ENCODE measurements at regions not wholly inside any gene's neighbourhood (a gene's known extent, or its start where the extent isn't known, plus 50 kb on each side); places are given as distances from the start of the nearest gene placed in this dataset.

DNA sequence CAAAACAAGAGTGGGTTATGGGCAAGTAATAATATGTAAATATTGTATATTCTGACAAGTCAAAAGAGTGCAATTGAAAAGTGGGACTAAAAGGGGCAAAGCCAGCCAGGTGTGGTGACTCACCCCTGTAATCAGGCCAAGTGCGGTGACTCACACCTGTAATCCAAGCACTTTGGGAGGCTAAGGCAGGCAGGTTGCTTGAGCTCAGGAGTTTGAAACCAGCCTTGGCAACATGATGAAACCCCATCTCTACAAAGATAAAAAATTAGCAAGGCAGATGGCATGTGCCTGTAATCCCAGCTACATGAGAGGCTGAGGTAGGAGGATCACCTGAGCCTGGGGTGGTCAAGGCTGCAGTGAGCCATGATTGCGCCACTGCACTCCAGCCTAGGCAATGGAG is 304.0 kb downstream of the HHIPL2 start:
- DNase-seq (ENCODE audit: extremely low read depth in 1 of 2, low read depth in 1 of 2), result no peak

DNA sequence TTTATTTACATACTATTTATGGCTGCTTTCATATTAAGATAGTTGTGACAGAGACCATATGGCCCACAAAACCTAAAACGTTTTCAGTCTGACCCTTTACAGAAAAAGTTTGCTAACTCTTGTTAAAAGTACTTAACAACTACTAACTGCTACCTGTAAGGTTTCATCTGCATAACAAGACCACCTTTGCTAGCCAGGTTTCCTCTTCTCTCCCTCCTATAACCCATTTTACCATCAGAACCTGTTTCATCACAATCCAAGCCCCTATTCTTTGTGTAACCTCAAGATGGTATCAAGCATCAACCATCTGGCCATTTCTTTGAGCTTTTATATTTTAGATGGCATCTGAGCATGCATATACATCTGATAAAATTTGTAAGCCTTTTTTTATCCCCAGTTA is 305.4 kb downstream of the HHIPL2 start:
- no peak for DNase-seq (ENCODE audit: extremely low read depth in 1 of 2, low read depth in 1 of 2)

DNA sequence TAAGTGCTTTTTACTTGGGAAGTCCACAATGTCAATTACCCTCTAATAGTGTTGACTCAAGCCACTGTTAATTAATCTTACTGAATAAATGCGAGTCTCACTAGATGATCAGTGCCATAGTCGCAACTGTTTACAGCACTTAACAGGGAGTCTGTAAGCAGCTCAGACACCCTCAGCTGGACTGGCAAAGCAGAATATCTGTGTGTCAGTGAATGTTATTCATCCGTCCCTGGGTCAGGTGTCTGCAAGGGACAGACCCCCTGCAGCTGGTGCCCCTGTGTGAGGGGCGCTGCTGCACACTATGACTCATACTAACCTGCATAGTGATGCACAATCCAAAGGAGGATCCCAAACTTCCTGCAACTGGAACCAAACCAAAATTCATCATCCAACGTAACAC is 306.5 kb downstream of the HHIPL2 start:
- DNase-seq (ENCODE audit: extremely low read depth in 1 of 2, low read depth in 1 of 2), result no peak

DNA sequence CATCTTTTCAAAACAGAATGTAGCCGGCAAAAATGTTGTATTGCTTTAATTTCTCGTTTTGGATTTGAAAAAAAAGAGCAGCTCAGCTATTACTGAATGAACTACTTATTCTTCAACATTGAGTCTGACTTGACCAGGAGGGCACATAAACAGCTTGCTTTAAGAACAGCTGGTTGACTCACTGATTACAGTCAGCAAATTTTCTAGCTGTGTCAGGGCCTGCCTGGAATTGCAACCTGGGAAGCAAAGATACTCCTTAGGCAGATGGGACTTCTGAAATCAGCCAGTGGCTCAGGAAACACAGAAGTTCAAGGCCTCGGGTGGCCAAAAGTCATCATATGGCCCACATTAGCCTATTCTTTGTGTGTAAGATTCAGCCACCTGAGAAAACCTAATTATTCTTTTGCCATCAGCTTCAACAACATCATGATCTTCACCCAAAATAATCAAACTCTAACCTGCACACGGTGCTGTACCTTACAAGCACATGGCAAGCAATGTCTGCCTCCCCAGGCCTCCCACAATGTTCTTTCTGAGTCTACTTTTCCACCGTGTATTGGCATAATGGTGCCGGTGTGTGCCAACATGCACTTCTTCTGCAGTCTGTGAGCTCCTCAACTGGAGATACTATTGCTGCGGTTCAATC is 307.2 kb downstream of the HHIPL2 start:
- DNase-seq (ENCODE audit: extremely low read depth in 1 of 2, low read depth in 1 of 2), result no peak

DNA sequence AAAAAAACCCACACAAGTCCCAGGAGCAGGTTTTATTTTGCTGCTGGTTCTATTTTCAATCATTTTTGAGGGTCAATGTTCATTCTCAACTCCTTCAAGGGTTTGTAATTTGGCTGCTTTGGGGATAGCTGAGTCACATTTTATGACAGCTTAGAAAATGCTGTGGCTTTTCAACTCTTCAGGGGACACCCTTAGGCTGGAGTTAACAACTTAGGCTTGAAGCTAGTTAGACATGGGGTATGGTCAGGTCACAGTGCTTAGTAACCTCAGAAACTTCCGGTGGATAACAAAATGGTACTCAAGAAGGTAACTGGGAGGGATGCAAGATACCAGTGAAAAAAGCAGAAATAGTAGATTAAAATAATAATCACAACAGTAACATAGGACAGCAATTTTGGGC is 308.8 kb downstream of the HHIPL2 start:
- no peak for DNase-seq (ENCODE audit: extremely low read depth in 1 of 2, low read depth in 1 of 2)

DNA sequence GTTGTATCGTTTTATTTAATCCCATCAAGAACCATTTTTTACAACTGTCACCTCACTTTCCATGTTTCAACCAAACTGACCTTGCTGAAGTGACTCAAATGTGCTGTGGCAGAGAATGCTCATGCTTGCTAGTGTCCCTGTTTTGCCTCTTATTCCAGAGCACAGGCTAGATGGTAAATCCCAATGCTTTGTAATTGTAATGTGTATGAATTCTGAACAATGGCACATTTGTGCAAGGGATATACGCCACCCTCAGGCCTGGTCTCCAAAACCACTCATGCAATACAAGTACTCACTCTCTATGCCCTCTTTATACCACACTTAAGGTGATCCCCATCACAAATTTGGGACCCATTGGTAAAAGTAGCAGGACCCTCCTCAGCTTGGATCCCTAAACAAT is 313.6 kb downstream of the HHIPL2 start:
- no peak for DNase-seq (ENCODE audit: extremely low read depth in 1 of 2, low read depth in 1 of 2)

DNA sequence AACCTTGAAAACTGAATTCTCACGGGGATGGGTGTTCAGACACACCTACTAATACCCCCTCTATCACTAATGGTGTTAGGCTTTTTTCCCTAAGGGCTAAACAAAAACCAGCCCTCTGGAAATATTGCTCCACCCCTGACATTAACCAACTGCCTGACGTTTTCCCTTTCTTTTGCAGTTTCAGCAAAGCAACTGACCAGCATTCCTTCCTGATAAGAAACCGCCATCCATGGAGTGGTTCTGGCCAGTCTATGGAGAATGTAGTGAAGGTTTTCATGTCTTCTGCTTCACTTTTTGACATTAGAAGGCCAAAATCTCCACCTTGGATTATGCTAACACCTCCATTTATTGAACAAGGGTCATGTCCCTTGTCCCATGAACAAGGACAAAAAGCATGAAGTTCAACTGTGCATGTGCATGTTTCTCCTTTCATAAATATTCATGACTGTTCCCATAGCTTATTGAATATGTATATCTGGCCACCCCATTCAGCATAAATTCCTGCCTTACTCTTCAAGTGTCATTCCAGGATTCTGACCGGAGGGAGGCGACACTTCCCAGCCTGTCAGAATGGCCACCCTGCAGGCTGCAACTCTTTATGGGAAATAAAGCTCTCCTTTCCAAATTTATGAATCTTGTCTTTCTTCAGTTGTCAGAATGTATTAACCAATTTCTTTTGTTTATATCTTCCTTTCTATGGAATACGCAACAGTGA is 314.3 kb downstream of the HHIPL2 start:
- DNase-seq (ENCODE audit: extremely low read depth in 1 of 2, low read depth in 1 of 2), result no peak

DNA sequence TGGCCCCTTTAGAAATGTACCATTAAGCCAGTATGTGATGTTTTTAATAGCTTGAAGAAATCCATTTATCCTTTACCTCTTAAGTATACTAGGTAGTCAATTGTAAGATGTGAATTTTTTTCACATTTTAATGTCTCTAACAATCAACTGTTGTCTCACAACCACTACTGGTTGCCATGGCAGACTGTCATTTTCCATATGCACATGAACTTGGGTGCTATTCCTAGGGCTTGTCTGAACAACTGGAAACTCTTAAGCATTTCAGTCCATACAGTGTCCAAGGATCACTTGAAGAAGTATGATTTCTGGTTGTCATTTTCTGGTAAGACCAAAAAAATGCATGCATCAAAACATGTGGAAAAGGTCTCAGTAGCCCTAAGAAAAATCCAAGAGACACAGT is 315.1 kb downstream of the HHIPL2 start:
- DNase-seq (ENCODE audit: extremely low read depth in 1 of 2, low read depth in 1 of 2), result no peak

DNA sequence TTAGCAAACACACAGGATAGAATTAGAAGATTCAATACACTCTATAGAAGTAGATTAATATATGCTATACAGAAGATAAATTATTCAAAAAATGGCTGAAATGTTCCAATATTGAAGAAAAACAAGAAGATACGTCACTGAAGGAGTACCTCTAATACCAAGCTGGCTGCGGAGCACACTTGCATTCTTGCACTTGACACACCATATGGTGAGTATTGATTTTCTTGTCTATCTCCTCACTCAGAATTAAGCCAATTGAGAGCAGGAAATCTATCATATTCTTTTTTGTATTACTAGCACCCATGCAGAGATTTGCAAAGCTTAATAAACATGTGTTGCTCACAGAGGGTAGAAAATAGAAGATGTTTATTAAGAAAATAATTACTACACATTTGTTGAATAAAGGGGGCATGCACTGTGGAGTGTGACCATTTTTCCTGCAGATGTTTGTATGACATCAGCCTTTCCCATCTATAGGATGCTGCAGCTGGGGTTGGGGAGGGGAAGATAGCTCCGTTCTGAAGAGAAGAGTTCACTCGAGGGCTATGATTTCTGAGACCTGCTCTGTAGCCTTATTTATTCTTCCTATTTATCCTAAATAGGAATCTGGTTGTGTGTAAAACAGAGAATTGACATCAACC is 318.1 kb downstream of the HHIPL2 start:
- DNase-seq (ENCODE audit: extremely low read depth in 1 of 2, low read depth in 1 of 2), result no peak

DNA sequence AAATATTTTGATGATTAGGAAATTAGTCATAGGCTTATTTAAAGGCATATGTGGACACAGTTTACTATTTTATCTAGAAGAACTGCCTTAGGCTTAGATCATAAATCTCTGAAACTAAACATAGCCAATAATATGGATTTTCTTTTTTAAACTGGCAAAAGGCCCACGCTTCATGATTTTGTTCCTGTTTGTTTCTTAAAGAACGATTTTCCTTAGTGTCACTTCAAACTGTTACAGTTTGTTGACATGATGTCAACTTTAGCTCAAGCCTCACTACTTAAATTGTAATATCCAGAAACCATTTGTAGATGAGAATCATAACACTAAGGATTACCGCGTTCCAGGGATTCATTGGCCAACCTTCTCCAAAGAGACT is 322.6 kb downstream of the HHIPL2 start:
- no peak for DNase-seq (ENCODE audit: extremely low read depth in 1 of 2, low read depth in 1 of 2)

DNA sequence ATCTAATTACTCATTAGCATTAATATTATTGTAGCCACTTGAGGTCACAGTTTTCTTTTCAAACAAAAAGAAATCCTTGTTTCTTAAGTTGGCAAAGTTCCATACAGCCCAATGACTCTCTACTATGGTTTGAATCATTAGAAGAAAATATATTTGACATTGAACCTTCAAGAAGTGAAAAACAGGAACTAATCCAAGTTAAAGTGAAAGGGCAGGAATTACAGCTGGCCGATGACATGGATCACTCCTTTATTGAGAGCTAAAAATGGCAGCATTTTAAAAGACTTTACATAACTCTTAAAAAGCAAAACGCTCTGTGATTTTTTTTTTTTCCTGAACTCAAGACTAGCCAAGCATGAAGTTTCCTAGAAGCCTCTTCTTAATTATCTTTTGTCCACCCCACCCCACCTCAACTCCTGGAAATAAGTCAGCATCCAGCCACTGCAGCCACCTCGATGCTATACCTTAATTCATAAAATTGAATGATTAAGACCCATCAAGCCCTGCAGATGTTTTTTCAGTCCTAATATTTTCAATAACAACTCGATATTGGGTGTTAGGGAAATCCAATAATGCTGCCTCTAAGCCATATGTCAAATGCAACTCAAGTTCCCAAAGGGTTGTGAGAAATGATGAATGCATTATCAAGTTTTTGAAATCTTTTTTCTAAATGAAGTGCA is 323.1 kb downstream of the HHIPL2 start:
- DNase-seq (ENCODE audit: extremely low read depth in 1 of 2, low read depth in 1 of 2), result no peak

DNA sequence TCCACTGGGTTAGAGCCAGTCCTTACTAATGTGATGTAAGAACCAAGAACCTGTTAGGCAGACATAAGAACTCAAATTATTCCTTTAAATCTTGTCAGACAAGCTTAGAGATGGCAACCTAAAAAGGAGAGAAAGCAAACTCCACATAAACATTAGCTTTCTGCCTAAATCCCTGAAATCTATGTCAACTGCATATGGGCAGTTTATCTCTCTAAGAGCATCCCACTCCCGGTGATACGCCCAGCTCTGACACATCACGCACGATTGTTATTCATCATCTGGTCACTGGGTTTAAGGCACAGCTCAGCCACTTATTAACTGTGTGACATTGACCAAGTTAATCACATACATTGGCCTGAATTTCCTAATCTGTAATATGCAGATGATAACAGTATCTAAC is 323.7 kb downstream of the HHIPL2 start:
- DNase-seq (ENCODE audit: extremely low read depth in 1 of 2, low read depth in 1 of 2), result no peak

DNA sequence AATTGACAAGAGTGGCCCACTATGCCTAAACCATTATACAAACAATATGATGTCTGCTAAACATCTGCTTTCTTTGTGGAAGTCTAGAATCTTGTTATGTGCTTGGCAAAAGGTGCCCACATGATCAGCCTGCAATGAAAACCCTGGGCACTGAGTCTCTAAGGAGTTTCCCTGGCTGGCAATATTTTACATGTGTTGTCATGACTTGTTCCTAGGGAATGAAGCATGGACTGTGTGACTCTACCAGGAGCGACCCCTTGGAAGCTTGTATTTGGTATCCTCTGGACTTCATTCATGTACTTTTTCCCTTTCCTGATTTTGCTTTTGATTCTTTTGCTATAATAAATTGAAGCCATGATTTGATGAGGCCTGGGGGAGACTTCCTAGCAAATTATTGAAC is 324.9 kb downstream of the HHIPL2 start:
- DNase-seq (ENCODE audit: extremely low read depth in 1 of 2, low read depth in 1 of 2), result no peak

DNA sequence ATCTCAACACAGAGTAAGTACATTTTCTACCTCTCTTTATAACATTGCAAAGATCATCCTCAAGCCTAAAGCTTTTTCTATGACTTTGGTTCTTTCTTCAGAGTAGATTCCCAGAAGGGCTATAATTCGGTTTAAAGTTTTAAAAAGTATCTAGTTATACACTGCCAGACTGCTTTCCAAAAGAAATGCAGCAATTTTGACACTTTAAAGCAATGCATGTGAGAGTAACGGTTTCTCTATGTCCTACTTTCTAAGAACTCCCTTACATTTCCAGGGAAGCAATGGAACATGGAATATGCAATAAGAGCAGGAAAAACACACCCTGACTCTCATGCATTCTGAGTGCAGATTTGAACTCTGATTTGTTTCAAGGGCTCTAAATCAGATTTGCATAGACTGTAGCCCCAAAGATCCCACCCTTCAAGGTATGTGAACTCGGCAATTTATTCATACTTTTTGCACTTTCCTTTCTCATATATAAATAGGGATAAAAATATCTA is 331.6 kb downstream of the HHIPL2 start:
- DNase-seq (ENCODE audit: extremely low read depth in 1 of 2, low read depth in 1 of 2), result no peak

DNA sequence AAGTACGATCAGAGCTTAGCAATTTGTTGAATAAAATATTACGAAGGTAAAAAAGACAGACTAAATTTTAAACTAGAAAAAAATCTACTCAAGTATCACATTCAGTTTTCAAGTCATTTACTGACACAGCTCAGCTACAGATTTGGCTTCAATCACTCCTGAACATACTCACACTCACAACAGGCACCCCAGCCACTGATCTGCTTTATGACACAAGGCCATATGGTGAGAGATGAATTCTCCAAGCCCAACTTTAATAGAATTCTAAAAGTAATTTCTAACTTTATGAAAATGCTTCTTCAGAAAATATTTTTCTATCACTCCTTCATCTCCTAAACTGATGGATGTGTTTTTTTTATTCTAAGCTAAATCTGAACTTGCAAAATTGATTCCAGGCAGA is 337.1 kb downstream of the HHIPL2 start:
- DNase-seq (ENCODE audit: extremely low read depth in 1 of 2, low read depth in 1 of 2), result no peak

DNA sequence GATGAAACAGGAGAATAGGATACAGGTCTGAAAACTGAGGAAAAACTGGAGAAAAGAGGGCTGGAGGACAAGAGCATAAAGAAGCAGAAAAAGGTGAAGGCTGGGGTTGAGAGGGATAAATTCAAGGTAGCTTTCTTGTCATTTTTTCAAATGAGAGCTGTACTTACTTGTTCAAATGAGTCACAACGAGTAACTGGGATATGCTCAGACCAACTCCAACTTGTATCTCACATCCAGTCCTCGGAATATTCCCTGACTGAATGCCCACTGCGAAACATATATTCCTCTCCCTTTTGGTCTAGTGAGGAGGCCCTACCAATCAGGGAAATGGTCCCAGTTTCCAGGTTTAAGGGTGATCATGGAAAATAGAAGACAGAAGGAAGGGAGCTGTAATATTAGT is 343.4 kb downstream of the HHIPL2 start:
- no peak for DNase-seq (ENCODE audit: extremely low read depth in 1 of 2, low read depth in 1 of 2)

DNA sequence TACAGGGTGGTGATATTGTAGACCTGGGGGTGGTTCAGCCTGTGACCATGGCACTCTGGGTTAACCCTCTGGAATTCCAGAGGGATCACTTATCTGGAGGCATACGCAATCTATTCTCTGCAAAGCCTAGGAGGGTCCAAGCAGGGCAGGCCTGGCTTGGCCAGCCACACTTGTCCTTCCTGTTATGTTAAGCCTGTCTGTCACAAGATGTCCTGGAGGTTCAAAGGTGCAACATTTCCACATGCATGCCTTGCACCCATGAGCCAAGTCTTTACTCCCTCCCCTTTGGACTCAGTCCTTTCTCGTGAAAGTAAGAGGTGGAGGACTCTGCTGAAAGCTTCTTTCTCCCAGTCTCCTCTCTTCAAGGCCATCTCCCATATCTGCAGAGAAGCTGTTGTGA is 345.1 kb downstream of the HHIPL2 start:
- no peak for DNase-seq (ENCODE audit: extremely low read depth in 1 of 2, low read depth in 1 of 2)

DNA sequence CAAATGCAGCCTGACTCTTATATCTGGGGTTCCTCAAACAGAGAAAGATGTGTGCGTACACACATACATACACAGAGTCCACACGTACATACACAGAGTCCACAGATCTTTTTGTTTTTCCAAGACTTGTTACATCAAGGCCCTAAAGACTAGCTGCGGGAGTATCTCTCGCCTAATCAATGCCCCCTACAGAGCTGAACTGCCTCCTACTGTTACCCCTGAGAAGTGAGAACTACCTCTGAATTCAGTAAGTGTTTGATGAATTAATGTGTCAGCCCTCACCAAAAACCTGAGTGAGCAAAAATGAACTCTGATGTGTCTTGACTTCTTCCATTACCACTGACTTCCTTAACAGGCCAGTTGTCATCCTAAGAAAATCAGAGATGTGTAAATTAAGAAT is 351.2 kb downstream of the HHIPL2 start:
- no peak for DNase-seq (ENCODE audit: extremely low read depth in 1 of 2, low read depth in 1 of 2)

DNA sequence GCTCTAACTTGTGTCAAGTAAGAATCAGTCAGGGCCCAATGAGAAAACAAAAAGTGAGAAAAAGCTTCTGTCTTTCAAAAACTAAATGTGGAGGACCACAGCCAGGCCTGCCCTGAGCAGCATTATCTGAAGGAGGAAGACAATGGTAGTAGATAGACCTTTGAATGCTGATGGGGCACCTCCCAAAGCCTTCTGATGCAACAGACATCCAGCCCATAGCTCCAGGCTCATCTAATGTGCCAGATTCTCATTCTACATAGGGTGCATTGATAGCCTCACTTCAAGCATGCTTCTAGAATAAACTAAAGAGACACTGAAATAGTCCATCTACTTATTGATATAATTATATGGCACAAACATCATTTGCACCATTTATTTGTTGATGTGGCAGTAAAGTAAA is 351.6 kb downstream of the HHIPL2 start:
- no peak for DNase-seq (ENCODE audit: extremely low read depth in 1 of 2, low read depth in 1 of 2)

DNA sequence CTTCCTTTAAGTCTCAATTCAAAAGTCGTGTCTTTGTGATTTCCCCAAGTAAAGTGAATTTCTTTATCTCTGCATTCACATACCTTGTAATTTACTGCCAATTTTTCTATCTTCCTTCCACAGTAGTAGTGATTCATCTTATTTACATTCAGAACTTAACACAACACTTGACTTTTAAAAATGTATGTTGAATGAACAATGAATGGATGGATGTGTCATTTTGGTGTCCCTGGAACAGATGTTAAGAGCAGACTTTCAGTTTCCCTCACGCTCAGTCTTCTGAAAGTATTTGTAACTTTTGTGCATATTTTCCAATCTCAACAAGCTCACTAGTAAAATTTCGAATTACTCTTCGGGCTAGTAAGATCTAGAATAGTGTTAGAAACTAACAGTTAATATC is 352.0 kb downstream of the HHIPL2 start:
- no peak for DNase-seq (ENCODE audit: extremely low read depth in 1 of 2, low read depth in 1 of 2)

DNA sequence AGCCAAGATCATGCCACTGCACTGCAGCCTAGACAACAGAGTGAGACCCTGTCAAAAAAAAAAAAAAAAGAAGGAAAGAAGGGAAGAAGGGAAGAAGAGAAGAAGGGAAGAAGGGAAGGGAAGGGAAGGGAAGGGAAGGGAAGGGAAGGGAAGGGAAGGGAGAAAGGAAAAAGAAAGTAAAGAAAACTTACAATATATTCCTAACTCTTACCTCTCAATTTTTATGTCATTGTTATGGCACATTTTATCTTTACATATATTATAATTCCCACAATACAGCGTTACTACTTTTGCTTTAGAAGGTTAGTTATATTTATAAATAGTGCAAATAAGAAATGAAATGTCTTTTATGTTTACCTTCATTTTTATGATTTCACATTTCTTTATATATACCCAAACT is 358.7 kb downstream of the HHIPL2 start:
- DNase-seq (ENCODE audit: extremely low read depth in 1 of 2, low read depth in 1 of 2), result no peak
